ENCODE measurements at regions not wholly inside any gene's neighbourhood (a gene's known extent, or its start where the extent isn't known, plus 50 kb on each side); places are given as distances from the start of the nearest gene placed in this dataset.

DNA sequence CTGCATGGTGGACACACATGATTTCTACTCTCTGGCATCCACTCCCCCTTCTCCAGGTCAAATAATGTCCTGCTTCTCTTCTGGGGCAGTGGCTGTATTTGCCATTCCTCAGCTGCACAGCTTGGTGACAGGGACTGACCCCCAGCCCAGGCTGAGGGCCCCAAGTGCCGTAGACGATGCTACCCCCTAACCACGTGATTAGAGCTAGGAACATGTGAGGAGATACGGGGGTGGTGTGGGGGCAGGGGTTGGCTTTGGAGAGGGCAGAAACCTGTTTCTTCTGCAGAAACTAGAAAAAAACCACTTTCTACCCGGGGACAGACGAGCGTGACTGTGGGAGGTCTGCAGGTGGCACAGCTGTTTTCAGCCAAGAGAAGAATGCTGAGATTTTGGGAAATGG is 192.4 kb downstream of the SIPA1L2 start:
- CTCF ChIA-PET, result interaction anchor here (1.1 kb wide), 1 partner anchor 9 kb away, joined by 3 read pairs; no protein-coding TSS in a partner anchor
- no peak for DNase-seq (ENCODE audit: extremely low spot score)
- TF ChIP-seq, protein P1, sequence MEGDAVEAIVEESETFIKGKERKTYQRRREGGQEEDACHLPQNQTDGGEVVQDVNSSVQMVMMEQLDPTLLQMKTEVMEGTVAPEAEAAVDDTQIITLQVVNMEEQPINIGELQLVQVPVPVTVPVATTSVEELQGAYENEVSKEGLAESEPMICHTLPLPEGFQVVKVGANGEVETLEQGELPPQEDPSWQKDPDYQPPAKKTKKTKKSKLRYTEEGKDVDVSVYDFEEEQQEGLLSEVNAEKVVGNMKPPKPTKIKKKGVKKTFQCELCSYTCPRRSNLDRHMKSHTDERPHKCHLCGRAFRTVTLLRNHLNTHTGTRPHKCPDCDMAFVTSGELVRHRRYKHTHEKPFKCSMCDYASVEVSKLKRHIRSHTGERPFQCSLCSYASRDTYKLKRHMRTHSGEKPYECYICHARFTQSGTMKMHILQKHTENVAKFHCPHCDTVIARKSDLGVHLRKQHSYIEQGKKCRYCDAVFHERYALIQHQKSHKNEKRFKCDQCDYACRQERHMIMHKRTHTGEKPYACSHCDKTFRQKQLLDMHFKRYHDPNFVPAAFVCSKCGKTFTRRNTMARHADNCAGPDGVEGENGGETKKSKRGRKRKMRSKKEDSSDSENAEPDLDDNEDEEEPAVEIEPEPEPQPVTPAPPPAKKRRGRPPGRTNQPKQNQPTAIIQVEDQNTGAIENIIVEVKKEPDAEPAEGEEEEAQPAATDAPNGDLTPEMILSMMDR (IDR thresholded peaks at IDR 0.05; ENCODE audit: control extremely low read depth, extremely low read depth, low read depth, missing control alignments), result no peak
- POLR2A ChIA-PET, result no interaction called here

DNA sequence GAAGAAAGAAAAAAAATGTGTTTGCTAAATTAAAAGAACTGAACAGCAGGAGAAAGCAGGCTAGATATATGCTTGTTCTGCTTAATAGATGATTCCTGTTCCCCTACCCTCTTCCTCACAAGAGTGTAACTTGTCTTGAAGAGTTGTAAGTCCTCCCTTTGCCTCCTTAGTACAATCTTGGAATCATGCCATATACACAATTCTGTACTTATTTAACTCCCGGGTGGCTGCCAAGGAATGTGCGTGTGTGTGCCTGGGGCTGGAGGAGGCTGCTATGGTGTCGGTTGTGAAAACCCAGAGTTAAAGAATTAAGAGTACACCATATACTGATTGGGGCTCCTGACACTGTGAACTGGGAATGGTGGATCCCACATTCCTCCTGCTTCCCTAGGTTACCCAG is 194.2 kb downstream of the SIPA1L2 start:
- CTCF ChIA-PET, result no interaction called here
- DNase-seq (ENCODE audit: extremely low spot score), result no peak
- POLR2A ChIA-PET, result no interaction called here
- TF ChIP-seq, protein P1 (IDR thresholded peaks at IDR 0.05; ENCODE audit: control extremely low read depth, extremely low read depth, low read depth, missing control alignments), result no peak

DNA sequence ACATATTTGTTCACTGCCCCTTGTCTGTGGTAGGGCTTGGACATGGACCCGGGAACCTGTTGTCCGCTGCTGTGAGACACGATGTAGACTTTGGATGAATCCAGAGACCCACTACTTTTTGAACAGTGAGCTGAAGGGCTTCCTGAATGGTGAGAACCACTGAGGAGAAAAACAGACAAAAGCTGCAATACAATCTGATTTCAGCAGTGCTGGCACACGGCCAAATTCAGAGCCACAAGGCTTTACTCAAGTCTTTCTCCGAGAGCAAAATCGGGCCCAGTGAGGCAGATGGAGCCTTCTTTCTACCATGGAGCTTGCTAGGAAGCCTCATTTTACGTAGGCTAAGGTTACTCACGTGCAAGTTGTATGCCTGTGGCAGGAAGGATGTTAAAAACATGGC is 197.6 kb downstream of the SIPA1L2 start:
- TF ChIP-seq, protein P1 (IDR thresholded peaks at IDR 0.05; ENCODE audit: control extremely low read depth, extremely low read depth, low read depth, missing control alignments), result no peak
- POLR2A ChIA-PET, result no interaction called here
- CTCF ChIA-PET, result no interaction called here
- no peak for DNase-seq (ENCODE audit: extremely low spot score)

DNA sequence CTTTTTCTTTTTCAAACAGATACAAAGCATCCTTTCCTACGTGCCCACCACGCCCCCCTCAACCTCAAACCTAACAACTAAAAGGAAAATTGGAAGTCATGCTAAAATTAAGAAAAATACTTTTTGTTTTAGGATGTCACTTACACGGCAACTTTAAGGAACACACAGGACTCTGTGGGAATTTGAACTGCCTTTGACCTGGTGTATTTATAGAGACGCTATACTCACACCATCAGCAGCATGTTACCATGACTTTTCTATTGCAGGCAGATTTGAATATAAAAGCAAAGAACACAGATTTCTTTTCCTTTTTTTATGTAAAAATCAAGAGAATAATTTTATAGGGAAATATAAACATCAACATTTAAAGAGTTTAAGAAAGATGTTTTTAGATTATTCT is 198.2 kb downstream of the SIPA1L2 start:
- ChIA-PET POLR2A (no interaction called here), CTCF (no interaction called here)
- no peak for DNase-seq (ENCODE audit: extremely low spot score)
- TF ChIP-seq, protein P1 (IDR thresholded peaks at IDR 0.05; ENCODE audit: control extremely low read depth, extremely low read depth, low read depth, missing control alignments), result no peak

DNA sequence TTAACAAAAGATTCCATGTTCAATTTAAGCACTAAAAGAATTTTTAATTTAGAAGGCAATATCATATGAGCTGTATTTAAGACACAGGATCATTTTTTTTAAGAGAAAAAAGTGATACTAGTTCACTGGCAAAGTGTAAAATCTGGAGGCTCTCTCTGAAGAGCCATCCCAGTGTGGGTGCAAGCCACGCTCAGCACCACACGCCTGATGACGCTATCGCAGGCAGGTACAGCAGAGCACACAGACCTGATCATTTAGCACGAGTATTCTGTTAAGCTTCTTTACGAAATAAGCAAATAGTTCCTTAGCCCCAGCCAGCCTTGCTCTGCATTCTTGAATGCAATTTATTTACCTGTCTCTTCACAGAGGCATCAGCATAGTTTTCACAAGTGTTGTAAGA is 198.6 kb downstream of the SIPA1L2 start:
- no peak for DNase-seq (ENCODE audit: extremely low spot score)
- CTCF ChIA-PET, result no interaction called here
- TF ChIP-seq, protein P1 (IDR thresholded peaks at IDR 0.05; ENCODE audit: control extremely low read depth, extremely low read depth, low read depth, missing control alignments), result no peak
- POLR2A ChIA-PET, result no interaction called here

DNA sequence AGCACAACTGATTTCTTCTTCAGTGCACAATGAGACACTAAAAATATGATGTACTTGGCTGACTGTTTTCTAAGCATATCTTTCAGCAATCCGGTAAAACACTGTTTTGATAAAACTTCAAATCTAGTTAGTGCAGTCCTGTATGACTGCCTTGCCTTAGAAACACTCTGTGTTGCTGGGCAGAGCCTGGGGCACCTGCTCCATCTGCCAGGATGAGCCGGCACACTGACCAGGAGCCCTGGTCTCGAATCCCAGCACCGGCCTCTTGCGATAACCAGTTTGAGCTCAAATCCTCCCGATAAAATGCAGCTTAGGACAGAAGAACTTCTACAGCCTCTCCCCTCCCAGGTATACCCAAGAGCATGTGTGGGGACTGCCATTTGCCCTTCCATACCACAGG is 199.5 kb downstream of the SIPA1L2 start:
- TF ChIP-seq, protein P1 (IDR thresholded peaks at IDR 0.05; ENCODE audit: control extremely low read depth, extremely low read depth, low read depth, missing control alignments), result no peak
- ChIA-PET CTCF (no interaction called here), POLR2A (no interaction called here)
- no peak for DNase-seq (ENCODE audit: extremely low spot score)

Data from GM10248 (cell line).